ENCODE measurements at regions not wholly inside any gene's neighbourhood (a gene's known extent, or its start where the extent isn't known, plus 50 kb on each side); places are given as distances from the start of the nearest gene placed in this dataset.
A peak's percentile ranks its signal among the peaks of the same experiment; 100 is the strongest.

DNA sequence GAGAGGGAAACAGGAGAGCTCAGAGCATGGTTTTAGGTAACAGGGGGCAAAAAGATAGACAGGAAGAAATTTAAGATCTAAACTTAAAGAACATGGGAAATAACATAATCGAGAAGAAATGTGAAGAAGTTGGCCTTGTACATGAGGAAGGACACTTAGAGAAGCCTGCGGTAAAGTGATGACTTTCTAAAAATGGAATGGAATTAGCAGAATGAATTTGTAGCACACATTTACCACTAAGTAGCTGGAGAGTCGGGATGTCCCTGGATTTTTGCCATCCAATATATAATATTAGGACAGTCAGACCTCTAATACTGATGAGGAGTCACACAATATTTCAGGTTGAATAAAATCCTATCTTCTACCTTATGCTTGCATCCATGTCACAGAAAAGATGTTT is 77.7 kb upstream of the C1orf87 start:
- intact Hi-C loops (cut with DNase I) = no loop called here
- no peak for DNase-seq (ENCODE audit: low spot score)

DNA sequence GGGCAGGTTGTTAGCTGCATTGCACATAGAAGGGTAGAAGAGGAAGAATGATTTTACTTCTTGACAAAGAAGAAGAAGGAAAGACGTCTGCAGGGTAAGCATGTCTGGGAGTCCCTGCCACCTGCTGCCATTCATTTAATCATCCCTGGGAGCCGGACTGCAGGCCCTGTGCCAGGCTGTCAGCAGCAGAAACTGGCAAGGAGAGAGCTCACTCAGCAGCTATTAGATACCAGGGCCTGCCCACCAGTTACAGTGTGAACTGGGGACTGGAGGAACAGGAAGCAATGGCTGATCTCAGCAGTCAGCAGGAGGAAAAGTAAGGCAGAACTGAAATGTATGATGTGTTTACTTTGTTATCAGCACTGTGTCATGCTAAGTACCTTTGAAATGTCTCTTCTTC is 75.7 kb upstream of the C1orf87 start:
- intact Hi-C loops (cut with DNase I) = no loop called here
- peak; percentile 76 for DNase-seq (ENCODE audit: low spot score)

DNA sequence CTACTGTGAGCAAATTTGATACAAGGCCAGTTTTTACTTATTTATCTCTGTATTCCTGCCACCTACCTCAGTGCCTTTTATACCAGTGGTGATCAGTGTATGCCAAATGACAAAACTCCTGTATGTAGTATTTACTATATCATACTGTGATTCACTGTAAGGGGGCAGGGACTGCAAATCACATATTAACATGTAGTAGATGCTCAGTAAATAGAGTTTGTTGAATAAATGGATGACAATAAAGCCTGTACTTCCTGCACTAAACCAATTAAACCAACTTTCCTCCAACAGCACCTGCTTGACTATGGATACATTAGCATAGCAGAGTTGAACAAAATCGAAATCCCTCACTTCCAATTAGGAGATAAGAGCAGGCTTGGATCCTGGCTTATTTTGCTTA is 73.3 kb upstream of the C1orf87 start:
- DNase-seq (ENCODE audit: low spot score) = no peak
- intact Hi-C loops (cut with DNase I) = no loop called here

DNA sequence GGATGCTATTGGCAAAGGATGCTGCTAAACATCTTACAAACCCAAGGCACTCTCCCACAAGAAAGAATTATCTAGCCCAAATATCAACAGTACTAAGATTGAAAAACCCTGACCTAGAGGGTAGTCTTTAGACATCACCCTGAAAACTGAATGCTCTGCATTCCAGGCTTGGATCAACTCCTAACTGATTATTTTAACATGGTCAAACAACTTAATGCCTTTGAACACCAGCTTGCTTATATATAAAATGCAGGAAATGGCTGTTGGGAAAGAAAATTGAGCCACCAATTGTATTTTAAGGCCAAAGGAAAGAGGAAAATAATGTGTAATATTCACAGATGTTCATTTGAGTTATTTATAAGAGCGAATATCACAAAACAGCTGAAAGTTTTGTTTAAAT is 72.2 kb upstream of the C1orf87 start:
- no peak for DNase-seq (ENCODE audit: low spot score)
- intact Hi-C loops (cut with DNase I) = no loop called here

DNA sequence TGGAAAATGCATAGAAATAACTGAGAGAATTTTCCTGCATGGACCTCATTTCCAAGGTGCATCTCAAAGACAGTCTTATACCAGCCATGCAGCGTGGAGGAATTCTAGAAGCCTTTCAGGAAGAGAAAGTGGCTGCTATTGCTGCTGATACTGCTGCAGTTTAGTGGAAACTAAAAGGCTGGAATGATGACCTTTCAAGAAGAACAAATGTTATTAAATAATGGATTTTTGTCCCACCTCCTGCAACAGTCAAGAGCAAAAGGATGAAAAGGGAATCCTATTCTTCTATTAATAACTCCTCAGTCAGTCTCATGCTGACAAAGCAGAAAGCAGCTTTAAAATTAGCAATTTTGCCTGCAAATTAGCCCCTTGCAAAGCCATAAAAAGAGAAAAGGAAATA is 68.2 kb upstream of the C1orf87 start:
- intact Hi-C loops (cut with DNase I) = no loop called here
- DNase-seq (ENCODE audit: low spot score) = no peak

DNA sequence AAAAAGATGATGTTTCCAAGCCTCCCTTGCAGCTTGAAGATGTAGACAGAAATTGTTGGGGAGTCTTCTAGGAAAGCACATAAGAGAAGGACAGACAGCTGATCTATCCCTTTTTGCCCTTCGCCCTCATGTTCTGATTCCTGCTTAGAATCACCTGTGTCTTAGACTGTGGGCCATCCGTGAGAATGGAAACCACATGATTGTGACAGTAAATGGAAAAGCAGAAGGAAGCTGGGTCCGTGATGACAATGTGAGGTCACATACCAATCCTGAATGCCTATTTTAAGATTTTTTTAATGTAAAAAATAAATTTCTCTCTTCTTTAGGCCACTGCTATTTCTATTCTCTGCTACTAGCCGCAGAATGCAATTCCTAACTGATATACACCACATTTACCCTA is 67.7 kb upstream of the C1orf87 start:
- intact Hi-C loops (cut with DNase I) = no loop called here

DNA sequence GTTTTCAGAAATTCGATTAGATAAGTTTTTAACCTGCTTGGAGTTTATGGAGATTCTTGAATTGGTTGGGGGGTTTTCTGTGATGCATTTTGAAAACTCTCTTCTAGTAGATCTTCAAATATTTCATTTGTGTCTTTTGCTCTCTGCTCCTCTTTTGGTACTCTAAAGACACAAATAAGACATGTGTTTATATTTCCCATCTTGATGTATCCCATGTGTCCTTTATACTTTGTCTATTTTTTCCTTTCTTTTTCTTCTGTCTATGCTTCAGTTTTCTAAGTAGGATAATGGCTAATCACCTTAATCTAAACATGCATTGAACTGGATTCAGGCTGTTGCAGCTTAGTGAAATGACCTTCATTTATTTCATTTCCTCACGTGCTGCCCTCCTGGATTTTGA is 63.8 kb upstream of the C1orf87 start:
- intact Hi-C loops (cut with DNase I) = loop anchor here (10.0 kb wide), 1 partner anchor 163 kb away; no protein-coding TSS in a partner anchor
- no peak for DNase-seq (ENCODE audit: low spot score)

More for the DNA sequence above, 67.7 kb upstream of the C1orf87 start:
- no peak for DNase-seq (ENCODE audit: low spot score)

DNA sequence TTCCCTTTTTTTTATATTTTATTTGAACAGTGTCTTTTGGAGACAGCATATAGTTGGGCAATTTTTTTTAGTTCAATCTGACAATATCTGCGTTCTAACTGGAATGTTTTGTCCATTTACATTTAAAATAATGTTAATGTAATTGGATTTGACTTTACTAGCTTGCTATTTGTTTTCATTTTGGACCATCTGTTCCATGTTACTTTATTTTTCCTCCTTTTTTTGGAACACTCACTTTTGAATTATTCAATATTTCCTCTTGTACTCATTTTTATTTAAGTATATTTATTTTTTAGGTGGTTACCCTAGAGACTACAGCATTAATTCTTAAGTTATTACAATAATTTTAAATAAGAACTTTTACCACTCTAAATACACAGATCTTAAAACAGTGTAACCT is 62.8 kb upstream of the C1orf87 start:
- intact Hi-C loops (cut with DNase I) = loop anchor here (10.0 kb wide), 1 partner anchor 162 kb away; no protein-coding TSS in a partner anchor
- no peak for DNase-seq (ENCODE audit: low spot score)

DNA sequence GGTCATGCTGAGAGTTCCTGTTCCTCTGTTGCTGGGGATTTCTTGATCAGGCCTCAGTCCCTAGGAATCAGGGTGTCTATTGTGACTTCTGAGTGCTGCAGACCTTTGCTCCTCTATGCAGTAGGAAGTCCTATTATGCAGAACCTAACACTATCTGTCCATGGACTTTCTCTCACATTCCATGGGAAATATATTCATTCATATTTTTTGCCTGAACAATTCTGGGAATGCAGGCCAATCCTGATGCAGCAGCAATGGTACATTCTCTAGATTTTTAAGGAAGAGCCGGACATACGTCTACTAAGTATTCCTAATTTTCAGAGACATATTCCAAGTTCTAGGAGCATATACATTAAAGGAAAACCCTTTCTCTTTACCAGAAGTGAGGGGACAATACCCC is 61.1 kb upstream of the C1orf87 start:
- intact Hi-C loops (cut with DNase I) = loop anchor here (10.0 kb wide), 1 partner anchor 160 kb away; no protein-coding TSS in a partner anchor
- DNase-seq (ENCODE audit: low spot score) = no peak

DNA sequence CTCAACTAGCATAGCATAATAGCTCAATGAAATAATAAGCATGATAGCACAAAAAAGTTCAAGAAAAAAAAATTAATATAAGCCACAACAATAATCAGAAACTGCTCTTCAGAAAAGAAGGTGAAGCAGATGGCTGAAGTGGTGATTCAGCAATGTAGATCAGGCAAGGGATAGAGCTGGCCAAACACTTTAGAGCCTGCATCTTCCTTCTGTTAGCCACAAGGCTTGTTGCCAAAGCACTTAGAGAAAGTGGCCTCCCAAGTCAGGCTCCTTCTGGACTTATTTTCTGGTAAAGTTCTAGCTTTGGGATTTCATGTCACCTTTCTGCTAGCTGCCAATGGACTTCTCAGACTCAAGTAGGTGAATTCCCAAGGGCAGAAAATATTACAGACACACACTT is 60.3 kb upstream of the C1orf87 start:
- intact Hi-C loops (cut with DNase I) = loop anchor here (10.0 kb wide), 1 partner anchor 159 kb away; no protein-coding TSS in a partner anchor
- DNase-seq (ENCODE audit: low spot score) = no peak

DNA sequence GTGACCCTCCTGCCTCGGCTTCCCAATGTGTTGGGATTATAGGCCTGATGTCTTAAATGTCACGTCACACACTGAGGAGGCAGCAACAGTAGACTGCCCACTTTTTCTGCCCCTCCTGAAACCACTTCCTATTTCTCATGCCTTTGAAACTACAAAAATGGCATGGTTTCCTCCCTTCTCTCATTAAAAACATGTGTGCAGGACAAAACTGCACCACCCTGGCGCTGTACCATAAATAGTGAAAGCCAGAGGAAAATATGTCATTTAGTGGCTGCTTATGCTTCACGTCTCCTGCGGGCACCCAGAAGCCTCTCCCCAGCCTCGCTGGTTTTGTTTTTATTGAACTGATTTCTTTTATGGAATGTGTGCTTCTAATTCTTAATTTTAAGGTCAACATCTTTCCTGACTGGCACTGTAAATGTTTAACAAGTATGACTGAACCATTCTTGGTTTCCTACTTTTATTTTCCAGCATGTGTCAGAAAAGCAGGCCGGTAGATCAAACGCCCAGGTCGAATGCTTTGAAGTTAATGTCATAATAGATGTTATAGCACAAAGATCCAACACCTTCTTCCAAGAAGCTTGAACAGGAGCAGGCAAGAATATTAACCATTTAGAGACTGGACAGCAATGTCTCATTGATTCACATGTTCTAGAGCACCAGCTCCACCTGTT is 59.6 kb upstream of the C1orf87 start:
- intact Hi-C loops (cut with DNase I) = loop anchor here (10.0 kb wide), 1 partner anchor 158 kb away; no protein-coding TSS in a partner anchor
- DNase-seq (ENCODE audit: low spot score) = no peak

DNA sequence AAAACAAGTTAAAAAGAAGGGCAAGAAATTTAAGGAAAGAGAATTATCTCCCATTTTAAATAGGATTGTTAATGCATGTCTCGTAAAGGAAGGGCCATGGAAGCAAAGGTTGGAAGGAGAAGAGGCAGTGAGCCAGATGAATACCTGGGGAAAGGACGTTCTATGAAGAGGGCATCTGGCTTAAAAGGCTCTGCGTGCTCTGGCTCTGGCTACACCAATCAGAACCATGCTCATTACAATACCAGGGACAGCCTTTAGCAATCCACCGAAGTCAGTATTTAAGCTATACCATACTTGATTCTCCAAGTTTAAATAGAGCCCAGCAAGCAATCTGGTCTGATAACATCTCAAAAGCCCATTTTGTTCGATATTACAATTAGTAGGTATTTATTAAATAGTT is 58.5 kb upstream of the C1orf87 start:
- intact Hi-C loops (cut with DNase I) = loop anchor here (10.0 kb wide), 1 partner anchor 157 kb away; no protein-coding TSS in a partner anchor
- DNase-seq (ENCODE audit: low spot score) = no peak

DNA sequence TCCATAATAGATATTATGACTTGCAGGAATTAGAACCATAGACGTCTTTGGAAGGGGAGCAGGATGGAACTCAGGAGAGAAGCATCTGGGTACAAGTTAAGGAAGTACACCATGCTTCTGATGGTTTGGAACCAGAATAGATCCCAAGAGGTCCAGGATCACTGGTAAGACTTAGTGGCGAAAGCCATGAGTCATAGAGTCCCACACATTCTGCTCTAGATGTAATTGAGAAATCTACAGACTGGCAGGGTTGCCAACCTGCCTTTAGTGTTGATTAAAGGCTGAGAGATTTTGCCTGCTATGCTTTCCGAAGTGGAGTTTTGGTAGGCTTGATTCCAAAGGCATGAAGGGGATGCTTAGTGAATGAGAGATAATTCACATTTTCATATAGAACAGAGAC is 57.1 kb upstream of the C1orf87 start:
- intact Hi-C loops (cut with DNase I) = loop anchor here (10.0 kb wide), 1 partner anchor 156 kb away; no protein-coding TSS in a partner anchor
- DNase-seq (ENCODE audit: low spot score) = no peak

DNA sequence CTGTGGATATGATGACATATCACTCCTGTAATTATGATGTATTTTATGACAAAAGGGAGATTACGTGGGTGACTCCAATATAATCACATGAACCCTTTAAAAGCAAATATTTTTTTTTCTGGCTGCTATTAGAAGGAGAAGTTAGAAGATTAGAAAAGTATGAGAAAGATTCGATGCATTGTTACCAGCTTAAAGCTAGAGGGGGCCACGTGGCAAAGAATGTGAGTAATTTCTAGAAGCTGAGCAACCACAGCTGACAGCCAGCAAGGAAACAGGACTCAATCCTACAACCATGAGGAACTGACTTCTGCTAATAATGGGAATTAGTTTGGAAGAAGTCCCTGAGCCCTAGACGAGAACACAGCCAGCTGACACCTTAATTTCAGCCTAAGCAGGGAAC is 56.3 kb upstream of the C1orf87 start:
- intact Hi-C loops (cut with DNase I) = loop anchor here (10.0 kb wide), 1 partner anchor 155 kb away; no protein-coding TSS in a partner anchor

DNA sequence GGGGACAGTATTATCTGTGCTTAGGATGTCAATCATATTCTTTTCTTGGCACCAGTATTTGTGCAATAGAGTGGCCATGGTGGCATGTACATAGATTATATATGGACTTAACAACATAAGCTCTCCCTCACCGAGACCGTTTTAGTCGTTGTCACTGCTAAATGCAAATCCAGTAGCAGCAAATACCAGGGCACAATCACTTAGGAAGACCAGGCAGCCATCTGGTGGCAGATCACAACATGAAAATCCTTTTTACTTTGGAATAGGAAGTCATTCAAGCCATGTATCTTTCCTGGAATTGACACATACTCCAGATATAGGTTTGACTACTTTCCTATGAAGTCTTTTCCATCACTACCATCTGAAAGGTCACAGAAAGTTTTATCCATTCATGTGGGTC is 53.2 kb upstream of the C1orf87 start:
- no peak for DNase-seq (ENCODE audit: low spot score)
- intact Hi-C loops (cut with DNase I) = no loop called here

More for the DNA sequence above, 56.3 kb upstream of the C1orf87 start:
- no peak for DNase-seq (ENCODE audit: low spot score)
